Heart left ventricle (tissue), 16 donors: ENCODE measurements at regions not wholly inside any gene's neighbourhood (a gene's known extent, or its start where the extent isn't known, plus 50 kb on each side); places are given as distances from the start of the nearest gene placed in this dataset.

Source experiments
- ATAC-seq, 4 donors: fragments of 200-7000 bp; cut with Tn5 transposase; one replicate each; pipeline ENCODE4 v1.9.1; 2020 to 2022; ENCODE audit warnings: moderate library complexity in 4 of 4, mild to moderate bottlenecking in 3 of 4, moderate number of reproducible peaks in 1 of 4
- DNase-seq, 5 donors: peaks; one replicate each; pipeline ENCODE4 v3.0.0-alpha.2; 2020
- H3K27ac ChIP-seq, 12 donors: fragments of 200-600 bp; sonication (generic) in 4 of 12; one replicate each; pipeline versions ENCODE4 v1.5.0 to v1.8.0; 2016 to 2022; ENCODE audit warnings: mild to moderate bottlenecking in 2 of 12
- H3K27me3 ChIP-seq, 9 donors: fragments of 200-600 bp; sonication (generic) in 2 of 9; one replicate each; pipeline versions ENCODE4 v1.5.1 to v1.8.0; 2016 to 2022; ENCODE audit warnings: mild to moderate bottlenecking in 3 of 9
- H3K36me3 ChIP-seq, 9 donors: fragments of 200-600 bp; sonication (generic) in 2 of 9; one replicate each; pipeline versions ENCODE4 v1.5.0 to v1.8.0; 2018 to 2022; ENCODE audit warnings: mild to moderate bottlenecking in 2 of 9
- H3K4me1 ChIP-seq, 12 donors: fragments of 200-600 bp; sonication (generic) in 4 of 12; one replicate each; pipeline versions ENCODE4 v1.5.0 to v1.8.0; 2016 to 2022; ENCODE audit warnings: mild to moderate bottlenecking in 3 of 12
- H3K4me3 ChIP-seq, 12 donors: fragments of 200-600 bp; sonication (generic) in 4 of 12; one replicate each; pipeline versions ENCODE4 v1.5.0 to v1.8.0; 2017 to 2022; ENCODE audit warnings: mild to moderate bottlenecking in 9 of 12, moderate library complexity in 4 of 12
- H3K9me3 ChIP-seq, 12 donors: fragments of 200-600 bp; sonication (generic) in 4 of 12; one replicate each; pipeline versions ENCODE4 v1.5.0 to v1.8.0; 2016 to 2022; ENCODE audit warnings: mild to moderate bottlenecking in 1 of 12
- CTCF ChIP-seq, 12 donors: fragments of 200-600 bp; sonication (generic) in 4 of 12; IDR thresholded peaks; one replicate each; pipeline versions ENCODE4 v1.5.0 to v1.8.0; 2018 to 2022; ENCODE audit warnings: antibody characterized with exemption in 12 of 12, mild to moderate bottlenecking in 5 of 12
- POLR2A ChIP-seq, 2 donors: fragments of 450-650 bp; IDR thresholded peaks; one replicate each; pipeline ENCODE4 v1.6.1; 2017; ENCODE audit warnings: antibody characterized with exemption in 2 of 2, mild to moderate bottlenecking in 2 of 2, moderate library complexity in 2 of 2
- WGBS, 4 donors: extraction: QIAGEN DNeasy Blood & Tissue Kit in 2 of 4; methylation state at CpG; one replicate each; pipeline versions ENCODE4 v1.1.5 to v1.1.7; 2013 to 2018; 5-methylcytosine and 5-hydroxymethylcytosine counted together
- intact Hi-C, 10 donors: fragments of 100-400 bp; cut with DNase I; formaldehyde crosslinking; loops; one replicate each; pipeline versions ENCODE4 v1.11.1 to v1.14.2; 2022
- donor health status: ischemic (EF 13 %, LVEDD 7.1; RV severe dilation, severe dysfunction).
- donor health status: healthy with polysubstance abuse.
- donor health status: DM: no; HTN: yes; CAD: no.
- donor health status: DM: no; HTN: no; CAD: no.
- donor health status: ischemic (EF 25% LVEDD 6.9; RV normal size, moderate dysfunction).
- donor health status: ischemic (EF 25% LVEDD 5.7; RV mildly dilated, moderate dysfunction).
- donor health status: healthy.
- donor health status: DM: yes; HTN: yes; CAD: no.
- donor health status: ischemic (EF 35%, LVEDD 5.7; RV mildly dilated, moderate dysfunction).
- donor health status: nonischemic (EF 11% LVEDD 7.7; RV severe dilation, severe dysfunction).
- donor health status: DM: yes; HTN: yes; CAD: no.
- donor health status: PGD.
- donor health status: ischemic (EF 29% LVEDD 5.4; RV normal size, mild dysfunction).
- donor health status: nonischemic (EF 23%, LVEDD 6.1; RV moderate dilation, normal function).

GRCh38 chr5:162886717-162887116, 550.7 kb upstream of the CCNG1 start:
- Histone ChIP-seq H3K9me3 (peaks cover 0 to 2% (median 0%) of the 10 kb centered on the region in 12 donors), H3K4me1 (no peaks in the 10 kb centered on the region), H3K36me3 (no peaks in the 10 kb centered on the region), H3K27ac (no peak overlapping the region), H3K27me3 (no peaks in the 10 kb centered on the region), H3K4me3 (no peak overlapping the region)
- TF ChIP-seq CTCF (IDR thresholded peaks at IDR 0.05) = no peak
- TF ChIP-seq POLR2A (IDR thresholded peaks at IDR 0.05) = no peak
- DNase-seq (no peak), ATAC-seq (no peak)
- intact Hi-C loops = no loop called here
- 55 to 61% (median 57%) methylated on average over 6 of the region's 6 CpGs for WGBS, 4 donors

DNA sequence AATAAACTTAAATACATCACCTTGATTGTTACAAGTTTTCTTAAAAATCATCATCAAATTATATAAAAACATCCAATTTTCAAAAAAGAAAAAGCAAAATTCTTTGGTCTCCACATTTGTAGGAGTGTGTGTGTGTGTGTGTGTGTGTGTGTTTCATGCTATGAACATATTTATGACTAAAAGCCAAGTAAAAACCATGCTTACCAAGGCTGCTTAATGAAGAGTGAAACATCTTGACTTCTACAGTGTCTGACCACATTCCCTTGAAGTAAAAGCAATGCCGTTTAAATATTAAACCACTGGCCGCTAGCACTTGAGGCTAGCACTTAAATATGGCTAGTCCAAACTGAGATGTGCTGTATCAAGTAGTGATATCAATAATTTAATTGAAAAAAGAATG, 549.1 kb upstream of the CCNG1 start:
- no peak overlapping the region for H3K4me3 ChIP-seq
- no peaks in the 10 kb centered on the region for H3K4me1 ChIP-seq
- no peak for ATAC-seq
- no peaks in the 10 kb centered on the region for H3K27me3 ChIP-seq
- TF ChIP-seq POLR2A (IDR thresholded peaks at IDR 0.05) (no peak), CTCF (IDR thresholded peaks at IDR 0.05) (no peak)
- no peak overlapping the region for H3K27ac ChIP-seq
- WGBS, 4 donors = 87 to 95% (median 92%) methylated on average over 2 of the region's 2 CpGs
- DNase-seq = no peak
- intact Hi-C loops = no loop called here
- H3K9me3 ChIP-seq = peaks cover 0 to 2% (median 0%) of the 10 kb centered on the region in 12 donors
- H3K36me3 ChIP-seq = no peaks in the 10 kb centered on the region

DNA sequence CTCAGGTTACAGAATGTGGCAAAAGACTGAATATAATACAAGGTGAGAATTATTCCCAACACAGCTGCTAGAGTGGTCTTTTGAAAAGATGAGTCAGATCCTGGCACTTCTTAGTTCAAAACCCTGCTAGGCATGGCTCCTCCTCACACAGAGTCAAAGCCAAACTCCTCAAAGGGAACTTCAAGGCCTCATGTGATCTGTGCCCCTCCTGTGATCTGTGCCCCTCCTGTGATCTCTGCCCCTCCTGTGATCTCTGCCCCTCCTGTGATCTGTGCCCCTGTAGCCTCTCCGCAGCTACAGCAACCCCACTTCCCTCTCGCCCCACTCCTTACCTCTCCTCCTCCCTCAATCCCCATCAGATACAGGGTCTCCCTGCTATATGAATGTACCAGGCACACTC, 525.5 kb upstream of the CCNG1 start:
- intact Hi-C loops = no loop called here
- 31 to 65% (median 57%) methylated on average over 2 of the region's 2 CpGs for WGBS, 4 donors
- ATAC-seq (no peak), DNase-seq (no peak)
- H3K4me3 ChIP-seq = no peak overlapping the region
- H3K36me3 ChIP-seq = no peaks in the 10 kb centered on the region
- TF ChIP-seq CTCF (IDR thresholded peaks at IDR 0.05) = no peak
- no peak for TF ChIP-seq POLR2A (IDR thresholded peaks at IDR 0.05)
- H3K4me1 ChIP-seq = no peaks in the 10 kb centered on the region
- H3K27ac ChIP-seq = no peak overlapping the region
- H3K9me3 ChIP-seq = peaks cover 0 to 6% (median 0%) of the 10 kb centered on the region in 12 donors
- H3K27me3 ChIP-seq = no peaks in the 10 kb centered on the region

DNA sequence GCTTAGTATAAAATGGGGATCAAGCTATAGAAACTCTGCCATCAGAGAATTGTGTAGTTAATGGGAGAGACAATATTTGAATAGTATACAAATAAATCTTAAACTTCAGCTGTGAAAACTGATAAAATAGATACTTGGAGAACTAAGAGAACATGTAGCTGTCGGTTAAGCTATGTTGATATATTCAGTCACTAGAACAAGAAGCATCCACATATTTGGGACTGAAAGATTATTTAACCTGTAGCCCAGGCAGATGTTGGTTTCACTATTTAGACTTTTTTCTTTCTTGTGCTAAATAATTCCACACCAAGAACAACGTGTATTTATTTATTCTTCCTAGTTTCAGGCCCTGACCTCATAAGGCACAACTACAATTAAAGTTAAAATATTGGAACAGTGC, 521.0 kb upstream of the CCNG1 start:
- ATAC-seq (no peak), DNase-seq (no peak)
- intact Hi-C loops = no loop called here
- Histone ChIP-seq H3K9me3 (peaks cover 0 to 23% (median 4%) of the 10 kb centered on the region in 12 donors), H3K4me1 (no peaks in the 10 kb centered on the region), H3K27me3 (no peaks in the 10 kb centered on the region), H3K36me3 (no peaks in the 10 kb centered on the region), H3K4me3 (no peak overlapping the region), H3K27ac (no peak overlapping the region)
- TF ChIP-seq POLR2A (IDR thresholded peaks at IDR 0.05) = no peak
- no peak for TF ChIP-seq CTCF (IDR thresholded peaks at IDR 0.05)
- 69 to 76% (median 71%) methylated on average over 2 of the region's 2 CpGs for WGBS, 4 donors
